HCEC 1CT (cell line): ENCODE measurements at regions not wholly inside any gene's neighbourhood (a gene's known extent, or its start where the extent isn't known, plus 50 kb on each side); places are given as distances from the start of the nearest gene placed in this dataset.

Source experiments
- DNase-seq: peaks from one replicate; pipeline ENCODE4 v3.0.0-alpha.2; 2017

GRCh38 chr2:19028587-19029375, 329.6 kb downstream of the OSR1 start:
- no peak for DNase-seq

- DNase-seq, result no peak
Observed at GRCh38 chr2:19027626-19028025, 330.8 kb downstream of the OSR1 start.

DNA sequence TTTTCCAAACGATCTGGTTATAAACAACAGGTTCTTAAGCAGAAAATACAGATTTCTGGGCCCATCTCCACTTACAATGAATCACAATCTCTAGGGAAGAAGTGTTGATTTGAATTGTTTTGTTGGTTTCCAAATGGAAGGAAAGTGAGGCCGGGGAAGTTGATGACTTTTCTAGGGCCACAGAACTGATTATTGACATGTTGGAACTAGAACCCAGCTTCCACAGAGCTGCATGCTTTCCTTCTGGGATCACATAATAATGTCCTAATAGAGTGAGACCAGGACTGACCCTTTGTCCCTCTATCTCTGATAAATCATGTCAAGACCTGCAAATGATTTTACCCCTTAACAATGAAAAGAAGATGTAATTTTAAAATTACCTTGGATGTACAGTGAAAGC, 332.2 kb downstream of the OSR1 start:
- DNase-seq, result no peak

GRCh38 chr2:19022334-19022733, 336.1 kb downstream of the OSR1 start:
- no peak for DNase-seq

- peak; percentile 52 for DNase-seq
Observed at GRCh38 chr2:19021721-19022120, 336.7 kb downstream of the OSR1 start.

DNA sequence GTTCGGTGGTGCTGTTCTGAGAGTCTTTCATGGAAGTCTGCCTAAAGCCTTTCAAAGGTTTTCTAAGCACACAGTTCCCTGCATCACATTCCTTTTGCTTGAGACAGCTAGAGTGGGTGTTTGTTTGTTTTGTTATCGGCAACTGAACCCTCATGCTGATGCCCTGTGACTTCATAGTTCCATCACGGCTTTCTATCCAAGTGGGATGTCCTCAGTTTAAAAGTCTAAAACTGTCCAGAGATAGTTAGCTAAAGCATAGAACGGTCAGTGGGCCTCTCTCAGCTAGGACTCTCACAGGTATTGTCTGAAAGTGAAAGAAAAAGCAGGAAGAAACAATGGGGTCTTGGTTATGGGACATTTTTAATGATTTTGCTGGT, 337.3 kb downstream of the OSR1 start:
- DNase-seq, result peak; percentile 90

- no peak for DNase-seq
Observed at GRCh38 chr2:19020144-19021099, 338.0 kb downstream of the OSR1 start.

DNA sequence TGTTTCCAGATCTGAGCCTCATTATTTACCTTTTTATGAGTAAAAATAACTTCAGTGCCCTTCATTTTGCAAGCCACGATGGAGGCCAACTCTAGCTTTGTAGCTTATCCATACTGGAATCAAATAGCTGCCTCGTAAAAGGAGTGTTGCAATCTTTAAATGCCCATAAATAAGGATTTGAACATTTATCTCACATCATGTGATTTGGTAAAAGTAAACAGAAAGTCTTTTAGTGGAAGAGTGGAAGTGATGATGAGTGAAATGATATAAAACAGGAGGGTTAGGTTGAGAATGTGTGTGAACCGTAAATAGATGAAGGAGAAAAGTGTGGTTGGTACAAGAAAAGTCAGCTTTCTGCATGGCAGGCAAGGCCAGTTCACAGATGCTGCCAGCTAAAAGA, 348.9 kb downstream of the OSR1 start:
- no peak for DNase-seq

- DNase-seq, result no peak
Observed at GRCh38 chr2:19003554-19003953, 354.9 kb downstream of the OSR1 start.

- DNase-seq, result no peak
Observed at GRCh38 chr2:19000776-19001175, 357.6 kb downstream of the OSR1 start.

DNA sequence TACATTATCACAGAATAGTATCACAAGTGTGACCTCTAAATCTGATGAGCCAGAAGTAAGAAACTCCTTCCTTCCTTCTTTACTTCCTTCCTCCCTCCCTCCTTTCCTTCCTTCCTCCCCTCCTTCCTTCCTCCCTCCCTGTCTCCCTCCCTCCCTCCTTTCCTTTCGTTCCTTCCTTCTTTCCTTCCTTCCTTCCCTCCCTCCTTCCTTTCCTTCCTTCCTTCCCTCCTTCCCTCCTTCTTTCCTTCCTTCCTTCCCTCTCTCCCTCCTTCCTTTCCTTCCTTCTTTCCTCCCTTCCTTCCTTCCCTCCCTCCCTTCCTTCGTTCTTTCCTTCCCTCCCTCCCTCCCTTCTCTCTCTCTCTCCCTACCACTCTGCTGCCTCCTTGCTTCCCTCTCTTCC, 359.2 kb downstream of the OSR1 start:
- no peak for DNase-seq

- no peak for DNase-seq
Observed at GRCh38 chr2:18998491-18998890, 359.9 kb downstream of the OSR1 start.

GRCh38 chr2:18993756-18994338, 364.6 kb downstream of the OSR1 start:
- DNase-seq, result no peak

DNA sequence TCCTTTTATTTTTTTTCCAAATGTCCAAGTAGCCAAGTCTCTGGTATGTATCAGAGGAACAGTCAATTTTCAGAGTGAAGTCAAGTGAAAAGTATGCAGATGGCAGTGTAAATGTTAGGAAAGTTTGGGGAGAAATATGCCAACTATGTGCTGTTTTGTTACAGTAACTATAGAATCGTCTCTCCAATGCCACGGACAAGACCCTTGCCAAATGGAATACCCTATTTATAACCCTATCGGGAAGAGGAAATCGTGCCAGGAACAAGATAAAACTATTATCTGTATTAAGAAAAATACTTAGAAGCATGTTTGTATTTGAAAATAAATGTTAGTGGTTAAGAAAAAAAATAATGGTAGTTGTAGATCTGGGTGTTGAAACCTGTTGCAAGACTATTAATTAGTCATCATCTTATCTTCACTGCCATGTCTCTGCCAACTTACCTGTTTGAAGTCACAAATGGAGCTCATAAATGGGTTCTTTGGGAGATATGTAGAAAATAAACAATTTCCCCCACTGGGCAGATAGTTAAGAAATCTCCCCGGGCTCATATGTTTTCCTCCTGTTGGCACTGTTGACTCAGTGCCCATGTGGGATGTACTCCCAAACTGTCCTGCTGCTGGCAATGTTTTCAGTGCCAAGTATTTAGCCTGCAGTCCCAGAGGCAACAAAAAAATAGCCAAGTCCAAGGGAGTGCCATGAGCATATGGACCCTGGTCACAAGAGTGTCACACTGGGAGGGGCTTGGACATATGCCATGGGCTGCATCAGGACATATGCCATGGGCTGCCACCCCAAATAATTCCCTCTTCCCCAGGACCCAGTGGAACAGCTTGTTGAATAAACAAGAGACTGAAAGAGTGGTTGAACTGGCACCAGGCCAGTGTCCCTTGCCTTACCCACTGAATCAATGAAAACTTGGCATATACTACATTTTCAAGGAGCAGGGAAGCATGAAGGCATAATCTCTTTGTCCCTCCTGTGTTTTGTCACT, 366.9 kb downstream of the OSR1 start:
- peak; percentile 72 for DNase-seq

- DNase-seq, result no peak
Observed at GRCh38 chr2:18988631-18989232, 369.7 kb downstream of the OSR1 start.

- peak; percentile 92 for DNase-seq
Observed at GRCh38 chr2:18987592-18988073, 370.8 kb downstream of the OSR1 start.

DNA sequence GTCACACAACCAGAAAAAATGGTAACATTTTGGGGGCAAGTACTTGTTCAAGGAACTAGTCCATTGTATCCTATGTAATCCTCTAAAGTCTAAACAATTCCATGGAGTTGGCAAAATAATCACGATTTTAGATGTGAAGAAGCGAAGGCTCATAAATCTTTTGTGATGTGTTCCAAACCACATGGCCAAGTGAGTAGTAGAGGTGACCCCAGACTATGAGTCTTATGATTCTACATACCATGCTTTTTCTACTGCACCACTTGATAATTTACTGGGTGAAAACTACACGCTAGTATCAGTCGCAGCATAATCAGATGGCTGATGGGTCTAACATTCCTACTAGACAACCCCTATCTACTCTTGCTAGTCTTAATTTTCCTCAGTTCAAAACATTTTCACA, 371.4 kb downstream of the OSR1 start:
- peak; percentile 47 for DNase-seq

GRCh38 chr2:18986046-18986445, 372.4 kb downstream of the OSR1 start:
- DNase-seq, result no peak

DNA sequence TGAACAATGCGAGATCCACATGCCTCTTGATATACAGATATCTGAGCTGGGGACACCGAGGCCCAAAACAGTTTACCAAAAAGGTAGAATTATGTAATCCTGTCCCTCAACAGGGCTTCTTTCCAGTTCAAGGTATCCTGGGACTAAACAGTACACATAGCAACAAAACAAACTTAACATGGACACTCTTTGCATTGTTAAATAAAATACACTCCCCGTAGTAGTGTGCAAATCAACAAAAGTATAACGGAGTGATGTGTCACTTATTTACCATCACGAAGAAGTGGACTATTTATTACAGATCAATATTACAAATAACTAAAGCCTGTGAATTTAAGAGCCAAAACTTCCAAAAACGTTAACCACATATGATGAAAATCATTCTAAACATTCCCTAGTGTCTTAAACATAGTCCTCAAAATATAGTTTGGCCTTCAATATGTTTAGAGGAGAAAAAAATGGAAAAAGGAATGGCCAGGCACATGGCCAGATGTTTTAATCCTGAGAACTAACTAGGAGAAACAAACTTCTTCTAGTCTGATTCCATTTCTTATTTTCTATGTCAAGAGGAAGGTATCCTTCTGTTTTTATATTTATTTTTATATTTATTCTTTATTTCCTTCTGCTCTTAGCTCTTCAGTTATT, 377.5 kb downstream of the OSR1 start:
- no peak for DNase-seq

DNA sequence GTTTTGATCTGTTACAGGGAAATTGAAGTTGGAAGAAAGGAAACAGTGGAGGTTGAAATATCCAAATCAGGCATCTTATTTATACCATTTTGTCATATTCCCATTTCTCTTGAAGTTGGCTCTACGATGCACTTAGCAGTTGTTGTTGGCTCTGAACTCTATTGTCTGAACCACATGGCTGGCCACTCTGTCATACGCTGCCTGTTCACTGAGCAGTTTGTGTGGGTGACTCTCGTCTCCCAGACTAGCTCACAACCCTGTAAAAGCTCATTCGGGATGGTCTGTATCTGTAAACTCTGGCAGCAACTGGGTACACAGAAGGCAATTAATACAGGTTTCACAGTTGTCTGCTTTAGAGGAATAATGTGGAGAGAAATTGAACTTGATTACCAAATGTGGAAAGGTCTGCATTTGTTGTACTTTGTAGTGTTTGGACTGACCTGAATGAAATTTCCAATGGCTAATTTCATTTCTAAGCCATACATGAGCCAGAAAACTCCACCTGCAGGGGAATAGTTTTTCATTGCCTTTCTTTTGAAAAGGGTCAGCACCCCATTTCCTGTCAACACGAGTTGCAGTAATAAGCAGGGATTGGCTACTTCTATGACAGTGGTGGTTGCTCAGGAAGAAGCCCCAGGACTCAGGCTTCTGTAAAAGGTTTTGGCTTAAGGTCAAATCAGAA, 378.2 kb downstream of the OSR1 start:
- DNase-seq, result no peak

DNA sequence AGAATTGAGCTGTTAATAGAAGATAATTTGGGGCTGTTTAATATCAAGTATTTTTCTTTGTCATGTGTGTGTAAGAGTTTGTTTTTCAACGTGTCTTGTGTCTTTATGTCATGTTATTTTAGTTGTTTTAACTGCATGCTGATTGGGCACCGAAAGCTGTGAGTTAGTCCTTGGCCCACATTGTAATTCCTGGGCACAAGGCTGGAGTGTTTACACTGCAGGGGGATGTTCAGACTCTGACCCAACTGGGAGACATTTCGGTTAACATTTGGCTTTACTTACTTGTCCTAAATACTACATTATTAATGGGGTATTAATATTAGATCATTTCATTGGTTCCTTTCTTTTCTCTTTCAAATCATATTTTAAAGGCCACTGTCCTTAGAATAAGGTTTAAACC, 381.0 kb downstream of the OSR1 start:
- DNase-seq, result no peak
